Bronchial epithelial cell (primary cell): ENCODE measurements at regions not wholly inside any gene's neighbourhood (a gene's known extent, or its start where the extent isn't known, plus 50 kb on each side); places are given as distances from the start of the nearest gene placed in this dataset.
"Not testable (repeated sequence)": the region's sequence is repeated elsewhere in the genome, so short reads cannot be mapped to it uniquely, and the experiment has no call there.

Source experiments
- DNase-seq: peaks from one replicate; pipeline ENCODE4 v3.0.0-alpha.2; 2010; ENCODE audit warnings: low read depth
- FAIRE-seq: peaks from 2 replicates; lab custom pipeline; 2011; peaks lifted over from hg19 to GRCh38; lab: Jason Lieb, UNC
- H3K27me3 ChIP-seq: 2 replicates; pipeline ENCODE4 v1.5.1; 2011; ENCODE audit warnings: low read length; ENCODE audit not compliant: control insufficient read depth, insufficient read depth
- H3K36me3 ChIP-seq: 2 replicates; pipeline ENCODE4 v1.5.1; 2011; ENCODE audit warnings: low read length; ENCODE audit not compliant: control insufficient read depth, insufficient read depth
- H3K4me3 ChIP-seq: 2 replicates; pipeline ENCODE4 v1.5.1; 2011; ENCODE audit warnings: mild to moderate bottlenecking, low read depth, low read length, control low read depth
- TF ChIP-seq, protein P1 (sequence below): IDR thresholded peaks from 2 replicates; pipeline ENCODE4 v1.5.1; 2011; ENCODE audit warnings: mild to moderate bottlenecking, moderate library complexity, low read length, control low read depth, inconsistent platforms; ENCODE audit not compliant: insufficient read depth, severe bottlenecking

- Histone ChIP-seq H3K4me3 (no peak overlapping the region), H3K27me3 (no peaks in the 10 kb centered on the region), H3K36me3 (no peaks in the 10 kb centered on the region)
- DNase-seq (no peak), FAIRE-seq (no peak)
- TF ChIP-seq, protein P1, sequence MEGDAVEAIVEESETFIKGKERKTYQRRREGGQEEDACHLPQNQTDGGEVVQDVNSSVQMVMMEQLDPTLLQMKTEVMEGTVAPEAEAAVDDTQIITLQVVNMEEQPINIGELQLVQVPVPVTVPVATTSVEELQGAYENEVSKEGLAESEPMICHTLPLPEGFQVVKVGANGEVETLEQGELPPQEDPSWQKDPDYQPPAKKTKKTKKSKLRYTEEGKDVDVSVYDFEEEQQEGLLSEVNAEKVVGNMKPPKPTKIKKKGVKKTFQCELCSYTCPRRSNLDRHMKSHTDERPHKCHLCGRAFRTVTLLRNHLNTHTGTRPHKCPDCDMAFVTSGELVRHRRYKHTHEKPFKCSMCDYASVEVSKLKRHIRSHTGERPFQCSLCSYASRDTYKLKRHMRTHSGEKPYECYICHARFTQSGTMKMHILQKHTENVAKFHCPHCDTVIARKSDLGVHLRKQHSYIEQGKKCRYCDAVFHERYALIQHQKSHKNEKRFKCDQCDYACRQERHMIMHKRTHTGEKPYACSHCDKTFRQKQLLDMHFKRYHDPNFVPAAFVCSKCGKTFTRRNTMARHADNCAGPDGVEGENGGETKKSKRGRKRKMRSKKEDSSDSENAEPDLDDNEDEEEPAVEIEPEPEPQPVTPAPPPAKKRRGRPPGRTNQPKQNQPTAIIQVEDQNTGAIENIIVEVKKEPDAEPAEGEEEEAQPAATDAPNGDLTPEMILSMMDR: no peak
Observed at GRCh38 chr7:80028717-80029116, 105.9 kb upstream of the GNAI1 start.

GRCh38 chr7:80027611-80028173 is 106.9 kb upstream of the GNAI1 start:
- TF ChIP-seq, protein P1: no peak
- no peak for FAIRE-seq
- Histone ChIP-seq H3K36me3 (no peaks in the 10 kb centered on the region), H3K27me3 (no peaks in the 10 kb centered on the region), H3K4me3 (no peak overlapping the region)
- peak; percentile 76 for DNase-seq

DNA sequence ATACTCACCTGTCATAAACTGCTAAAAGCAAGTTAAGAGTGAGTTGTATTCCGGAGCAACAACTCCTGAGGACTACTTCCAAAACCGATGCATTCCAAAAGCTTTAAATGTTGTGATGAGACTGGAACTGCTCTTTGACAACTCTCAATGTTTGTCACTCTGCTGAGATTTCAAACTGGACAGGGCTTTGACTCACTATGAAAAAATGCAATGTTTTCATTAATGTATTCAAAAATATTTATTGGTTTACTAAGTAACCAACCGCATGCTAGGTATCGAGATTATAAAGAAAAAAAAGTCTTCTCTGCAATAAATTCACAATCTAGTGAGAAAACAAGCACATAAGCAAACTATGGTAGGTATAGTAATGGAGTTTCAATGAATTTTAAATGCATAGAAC is 107.9 kb upstream of the GNAI1 start:
- DNase-seq (no peak), FAIRE-seq (no peak)
- Histone ChIP-seq H3K36me3 (no peaks in the 10 kb centered on the region), H3K4me3 (no peak overlapping the region), H3K27me3 (no peaks in the 10 kb centered on the region)
- TF ChIP-seq, protein P1: no peak

GRCh38 chr7:80020277-80020676 is 114.4 kb upstream of the GNAI1 start:
- not testable (repeated sequence) for DNase-seq, FAIRE-seq, H3K27me3 ChIP-seq, H3K36me3 ChIP-seq, H3K4me3 ChIP-seq

DNA sequence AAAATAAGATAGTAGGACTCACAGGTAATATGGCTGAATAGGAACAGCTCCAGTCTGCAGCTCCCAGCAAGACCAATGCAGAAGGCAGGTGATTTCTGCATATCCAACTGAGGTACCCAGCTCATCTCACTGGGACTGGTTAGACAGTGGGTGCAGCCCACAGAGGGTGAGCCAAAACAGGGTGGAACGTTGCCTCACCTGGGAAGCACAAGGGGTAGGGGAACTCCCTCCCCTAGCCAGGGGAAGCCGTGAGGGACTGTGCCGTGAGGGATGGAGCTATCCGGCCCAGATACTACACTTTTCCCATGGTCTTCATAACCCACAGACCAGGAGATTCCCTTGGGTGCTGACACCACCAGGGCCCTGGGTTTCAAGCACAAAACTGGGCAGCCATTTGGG is 114.8 kb upstream of the GNAI1 start:
- H3K4me3 ChIP-seq, H3K36me3 ChIP-seq, FAIRE-seq, H3K27me3 ChIP-seq, DNase-seq: not testable (repeated sequence)

GRCh38 chr7:80018941-80019808 is 115.5 kb upstream of the GNAI1 start:
- H3K4me3 ChIP-seq: no peak overlapping the region
- no peak for FAIRE-seq

More at GRCh38 chr7:80018941-80019808, 115.5 kb upstream of the GNAI1 start:
- Histone ChIP-seq H3K36me3 (no peaks in the 10 kb centered on the region), H3K27me3 (no peaks in the 10 kb centered on the region)
- TF ChIP-seq, protein P1: peak; percentile 78
- DNase-seq: peak; percentile 53
